Mucosa of descending colon (tissue), 3 donors: ENCODE measurements at regions not wholly inside any gene's neighbourhood (a gene's known extent, or its start where the extent isn't known, plus 50 kb on each side); places are given as distances from the start of the nearest gene placed in this dataset.

ENCODE experiments used
- ATAC-seq: fragments of 200-7000 bp; cut with Tn5 transposase; one replicate; pipeline ENCODE4 v1.9.1; 2020; ENCODE audit warnings: mild to moderate bottlenecking, moderate library complexity
- DNase-seq, 3 donors: peaks; one replicate each; pipeline ENCODE4 v3.0.0-alpha.2; 2020
- H3K36me3 ChIP-seq: fragments of 200-600 bp; one replicate; pipeline ENCODE4 v1.8.0; 2021; ENCODE audit warnings: low read depth, mild to moderate bottlenecking
- H3K4me1 ChIP-seq: fragments of 200-600 bp; one replicate; pipeline ENCODE4 v1.8.0; 2021; ENCODE audit warnings: low read depth, mild to moderate bottlenecking
- H3K4me3 ChIP-seq: fragments of 200-600 bp; one replicate; pipeline ENCODE4 v1.8.0; 2021; ENCODE audit warnings: mild to moderate bottlenecking
- H3K9me3 ChIP-seq: fragments of 200-600 bp; one replicate; pipeline ENCODE4 v1.8.0; 2021; ENCODE audit warnings: mild to moderate bottlenecking
- CTCF ChIP-seq: fragments of 200-600 bp; IDR thresholded peaks from one replicate; pipeline ENCODE4 v1.8.0; 2022; ENCODE audit warnings: antibody characterized with exemption, mild to moderate bottlenecking
- intact Hi-C, 2 donors: fragments of 100-400 bp; cut with DNase I in 1 of 2; cut with micrococcal nuclease in 1 of 2; formaldehyde crosslinking; loops; one replicate each; pipeline versions ENCODE4 v1.11.0 to v1.11.1; 2022; cut with DNase I, micrococcal nuclease
- donor health status: DM: no; HTN: no; CAD: no; lungs with moderate emphysema.
- donor health status: DM: no; HTN: no; CAD: no.
- donor health status: DM: no; HTN: yes; CAD: no.

GRCh38 chr18:71625556-71626090, 918.5 kb downstream of the CBLN2 start:
- Histone ChIP-seq H3K4me1 (no peaks in the 10 kb centered on the region), H3K9me3 (no peaks in the 10 kb centered on the region), H3K4me3 (no peak overlapping the region), H3K36me3 (no peaks in the 10 kb centered on the region)
- intact Hi-C loops, result no loop called here
- TF ChIP-seq CTCF, result no peak
- DNase-seq, result no peak
- no peak for ATAC-seq

- TF ChIP-seq CTCF, result no peak
- intact Hi-C loops, result no loop called here
- Histone ChIP-seq H3K4me1 (no peaks in the 10 kb centered on the region), H3K36me3 (no peaks in the 10 kb centered on the region), H3K9me3 (no peaks in the 10 kb centered on the region), H3K4me3 (no peak overlapping the region)
- ATAC-seq (no peak), DNase-seq (no peak)
These were observed 945.8 kb downstream of the CBLN2 start for GRCh38 chr18:71598374-71598773.

- DNase-seq (no peak), ATAC-seq (no peak)
- Histone ChIP-seq H3K4me1 (no peaks in the 10 kb centered on the region), H3K9me3 (no peaks in the 10 kb centered on the region), H3K36me3 (no peaks in the 10 kb centered on the region), H3K4me3 (no peak overlapping the region)
- no peak for TF ChIP-seq CTCF
- intact Hi-C loops, result no loop called here
These were observed 946.9 kb downstream of the CBLN2 start for GRCh38 chr18:71597219-71597618.

GRCh38 chr18:71583252-71583651, 960.9 kb downstream of the CBLN2 start:
- no peak for ATAC-seq

GRCh38 chr18:71554686-71555085, 989.5 kb downstream of the CBLN2 start:
- H3K36me3 ChIP-seq, result no peaks in the 10 kb centered on the region
- no peak for TF ChIP-seq CTCF
- H3K9me3 ChIP-seq, result no peaks in the 10 kb centered on the region
- DNase-seq (no peak), ATAC-seq (no peak)
- no peaks in the 10 kb centered on the region for H3K4me1 ChIP-seq
- intact Hi-C loops, result no loop called here
- no peak overlapping the region for H3K4me3 ChIP-seq

More at GRCh38 chr18:71583252-71583651, 960.9 kb downstream of the CBLN2 start:
- no peak overlapping the region for H3K4me3 ChIP-seq
- H3K4me1 ChIP-seq, result no peaks in the 10 kb centered on the region
- no peak for TF ChIP-seq CTCF
- intact Hi-C loops, result no loop called here
- H3K36me3 ChIP-seq, result no peaks in the 10 kb centered on the region
- no peaks in the 10 kb centered on the region for H3K9me3 ChIP-seq
- DNase-seq, result no peak

- no peaks in the 10 kb centered on the region for H3K4me1 ChIP-seq
- peaks cover 3% of the 10 kb centered on the region for H3K9me3 ChIP-seq
- ATAC-seq, result no peak
- intact Hi-C loops, result no loop called here
- TF ChIP-seq CTCF, result no peak
- H3K4me3 ChIP-seq, result no peak overlapping the region
- no peak for DNase-seq
- no peaks in the 10 kb centered on the region for H3K36me3 ChIP-seq
These were observed 1002.5 kb downstream of the CBLN2 start for GRCh38 chr18:71541643-71542042.
